HepG2 (cell line): ENCODE measurements at regions not wholly inside any gene's neighbourhood (a gene's known extent, or its start where the extent isn't known, plus 50 kb on each side); places are given as distances from the start of the nearest gene placed in this dataset.

ENCODE experiments used
- ATAC-seq: fragments of 200-7000 bp; cut with Tn5 transposase; 3 replicates; pipeline ENCODE4 v1.9.1; 2020; ENCODE audit warnings: mild to moderate bottlenecking, moderate library complexity
- BruUV-seq: library from RNA; stranded (reverse); fragments of 400-500 nt; replicated peaks from 2 replicates; lab custom pipeline; 2021; lab: Mats Ljungman, UMichigan
- CTCF ChIA-PET: fragments of 300-600 bp; formaldehyde crosslinking; extraction: SDS; loops from one replicate; lab custom pipeline; 2021; ENCODE audit warnings: low total read pairs, inconsistent platforms, low intra/inter-chr PET ratio; lab: Yijun Ruan, JAX
- POLR2A ChIA-PET: fragments of 350-600 bp; sonication (Branson Sonifier 250); formaldehyde crosslinking; loops from one replicate; lab custom pipeline; 2020; ENCODE audit warnings: antibody characterized with exemption, inconsistent platforms; lab: Yijun Ruan, JAX
- DNase-seq: peaks from one replicate; pipeline ENCODE4 v3.0.0-alpha.2; 2015; ENCODE audit warnings: low spot score
- FAIRE-seq: peaks from 3 replicates; lab custom pipeline; 2011; peaks lifted over from hg19 to GRCh38; lab: Jason Lieb, UNC
- H2AFZ ChIP-seq: one replicate; pipeline ENCODE4 v1.6.1; 2011; ENCODE audit warnings: low read length, inconsistent platforms
- H3K27ac ChIP-seq: fragments of 300-600 bp; 3 replicates; pipeline ENCODE4 v1.8.0; 2011; ENCODE audit warnings: mixed run types, mild to moderate bottlenecking, mixed read lengths, low read length, inconsistent platforms; ENCODE audit not compliant: insufficient read depth; ENCODE audit errors: extremely low read length
- H3K27me3 ChIP-seq, 2 experiments: fragments of 200-600 bp in 1 of 2; 2 replicates in 1 of 2; 3 replicates in 1 of 2; pipeline versions ENCODE4 v1.6.0 to v1.8.0; 2011; ENCODE audit warnings: low read length in 2 of 2, mild to moderate bottlenecking in 2 of 2, moderate library complexity in 2 of 2, inconsistent platforms in 1 of 2; ENCODE audit not compliant: insufficient read depth in 2 of 2, control insufficient read depth in 1 of 2
- H3K36me3 ChIP-seq, 2 experiments: fragments of 200-600 bp in 1 of 2; replicated peaks in 1 of 2; 2 replicates in 1 of 2; 3 replicates in 1 of 2; pipeline versions ENCODE4 v1.5.1 to v1.8.0; 2011; ENCODE audit warnings: low read length in 2 of 2, inconsistent platforms in 1 of 2; ENCODE audit not compliant: insufficient read depth in 2 of 2, control insufficient read depth in 1 of 2
- H3K4me1 ChIP-seq: 2 replicates; pipeline ENCODE4 v1.5.1; 2012; ENCODE audit warnings: low read length, inconsistent platforms; ENCODE audit not compliant: insufficient read depth
- H3K4me2 ChIP-seq: 2 replicates; pipeline ENCODE4 v1.6.0; 2011; ENCODE audit warnings: low read depth, low read length, inconsistent platforms
- H3K4me3 ChIP-seq, 3 experiments: fragments of 200-600 bp in 1 of 3; sonication (generic), shearing (Covaris generic) in 1 of 3; replicated peaks in 1 of 3; 2 replicates each; pipeline ENCODE4 v1.5.1; 2011 to 2016; ENCODE audit warnings: low read length in 3 of 3, inconsistent platforms in 2 of 3, low read depth in 2 of 3, mild to moderate bottlenecking in 2 of 3, control low read depth in 1 of 3, mixed read lengths in 1 of 3; ENCODE audit not compliant: insufficient read depth in 1 of 3
- H3K79me2 ChIP-seq: one replicate; pipeline ENCODE4 v1.6.1; 2011; ENCODE audit warnings: low read length, inconsistent platforms; ENCODE audit not compliant: insufficient read depth
- H3K9ac ChIP-seq: 2 replicates; pipeline ENCODE4 v1.6.0; 2011; ENCODE audit warnings: mild to moderate bottlenecking, low read depth, low read length, inconsistent platforms; ENCODE audit not compliant: insufficient read depth
- H3K9me3 ChIP-seq: 2 replicates; pipeline ENCODE4 v1.5.1; 2012; ENCODE audit warnings: mild to moderate bottlenecking, low read length
- H4K20me1 ChIP-seq: 2 replicates; pipeline ENCODE4 v1.6.0; 2011; ENCODE audit warnings: inconsistent platforms, mild to moderate bottlenecking, low read length, moderate library complexity; ENCODE audit not compliant: insufficient read depth
- BCLAF1 ChIP-seq: fragments of 450-650 bp; IDR thresholded peaks from 2 replicates; pipeline ENCODE4 v1.6.1; 2017; ENCODE audit warnings: mild to moderate bottlenecking
- CTCF ChIP-seq: sonication (generic); formaldehyde crosslinking; IDR thresholded peaks from 2 replicates; pipeline ENCODE4 v1.5.0; 2020; ENCODE audit warnings: mild to moderate bottlenecking, missing genetic modification reagents, moderate library complexity
- GTF2F1 ChIP-seq: fragments of 150-350 bp; IDR thresholded peaks from 2 replicates; pipeline ENCODE4 v1.6.1; 2014; ENCODE audit warnings: low read length
- PRDM4 ChIP-seq: sonication (generic); formaldehyde crosslinking; IDR thresholded peaks from 2 replicates; pipeline ENCODE4 v1.9.0; 2021; ENCODE audit warnings: missing genetic modification reagents, borderline replicate concordance
- ZNF547 ChIP-seq: sonication (generic); formaldehyde crosslinking; IDR thresholded peaks from 2 replicates; pipeline ENCODE4 v1.5.1; 2020; ENCODE audit warnings: mild to moderate bottlenecking, missing genetic modification reagents
- ZNF652 ChIP-seq: IDR thresholded peaks from 2 replicates; pipeline ENCODE4 v1.6.1; 2016; ENCODE audit warnings: low read depth, borderline replicate concordance
- WGBS: methylation state at CpG from one replicate; pipeline ENCODE4 v1.1.6; 2017; ENCODE audit warnings: low lambda C conversion rate; 5-methylcytosine and 5-hydroxymethylcytosine counted together
- in situ Hi-C: cut with HindIII; loops from 2 replicates; pipeline ENCODE4 v1.10.0; 2017; ENCODE audit warnings: low pct_unique_long_range_greater_than_20kb; ENCODE audit not compliant: extremely low pct_ligation_motif_present
- intact Hi-C: fragments of 100-400 bp; cut with micrococcal nuclease; formaldehyde crosslinking; loops from one replicate; pipeline ENCODE4 v1.10.0; 2022; ENCODE audit not compliant: unreplicated experiment
- TF ChIP-seq, protein P1 (sequence below): sonication (generic); formaldehyde crosslinking; IDR thresholded peaks from 2 replicates; pipeline ENCODE4 v1.5.0; 2020; ENCODE audit warnings: missing genetic modification reagents

DNA sequence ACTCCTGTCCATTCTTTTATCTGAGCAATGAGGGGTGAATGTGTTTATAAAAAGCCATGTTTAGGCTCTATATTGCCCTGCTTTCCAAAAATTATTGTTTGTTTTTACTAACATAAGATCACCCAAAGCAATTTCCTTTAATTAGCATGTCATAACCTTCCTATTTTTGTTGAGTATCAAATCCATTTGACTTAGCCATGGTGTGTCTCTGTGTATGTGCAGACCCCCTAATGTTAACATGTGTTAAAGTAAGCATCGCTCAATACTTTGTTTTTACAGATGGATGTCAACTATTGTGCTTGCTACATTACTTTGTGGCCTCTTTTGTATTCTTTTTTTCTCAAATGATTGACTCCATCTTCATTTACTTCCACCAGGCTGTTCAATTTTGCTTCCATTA is 585.4 kb downstream of the USP25 start:
- ATAC-seq (no peak), DNase-seq (no peak), FAIRE-seq (no peak)
- H3K27ac ChIP-seq, result no peak overlapping the region
- H3K4me3 ChIP-seq, result no peak overlapping the region
- H3K4me2 ChIP-seq, result no peak overlapping the region
- in situ Hi-C loops, result no loop called here
- H3K27me3 ChIP-seq, result no peaks in the 10 kb centered on the region
- no peaks in the 10 kb centered on the region for H3K4me1 ChIP-seq
- POLR2A ChIA-PET, result no interaction called here
- H4K20me1 ChIP-seq, result no peaks in the 10 kb centered on the region
- no peaks in the 10 kb centered on the region for H3K36me3 ChIP-seq
- CTCF ChIA-PET, result no interaction called here
- BruUV-seq, result no TSS peak
- no peaks in the 10 kb centered on the region for H3K9me3 ChIP-seq
- 6% methylated on average over 1 of the region's 1 CpG for WGBS
- TF ChIP-seq CTCF, result no peak
- TF ChIP-seq ZNF547 (CRISPR knock-in tag), result no peak
- TF ChIP-seq, protein P1, sequence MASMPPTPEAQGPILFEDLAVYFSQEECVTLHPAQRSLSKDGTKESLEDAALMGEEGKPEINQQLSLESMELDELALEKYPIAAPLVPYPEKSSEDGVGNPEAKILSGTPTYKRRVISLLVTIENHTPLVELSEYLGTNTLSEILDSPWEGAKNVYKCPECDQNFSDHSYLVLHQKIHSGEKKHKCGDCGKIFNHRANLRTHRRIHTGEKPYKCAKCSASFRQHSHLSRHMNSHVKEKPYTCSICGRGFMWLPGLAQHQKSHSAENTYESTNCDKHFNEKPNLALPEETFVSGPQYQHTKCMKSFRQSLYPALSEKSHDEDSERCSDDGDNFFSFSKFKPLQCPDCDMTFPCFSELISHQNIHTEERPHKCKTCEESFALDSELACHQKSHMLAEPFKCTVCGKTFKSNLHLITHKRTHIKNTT, result no peak
- TF ChIP-seq GTF2F1, result no peak
- TF ChIP-seq PRDM4, result no peak
- no peak for TF ChIP-seq ZNF652 (CRISPR knock-in tag)
- TF ChIP-seq BCLAF1, result no peak
- H3K79me2 ChIP-seq, result no peaks in the 10 kb centered on the region
- H3K9ac ChIP-seq, result no peak overlapping the region
- H2AFZ ChIP-seq, result no peak overlapping the region
- intact Hi-C loops, result no loop called here
